ENCODE measurements at regions not wholly inside any gene's neighbourhood (a gene's known extent, or its start where the extent isn't known, plus 50 kb on each side); places are given as distances from the start of the nearest gene placed in this dataset.

DNA sequence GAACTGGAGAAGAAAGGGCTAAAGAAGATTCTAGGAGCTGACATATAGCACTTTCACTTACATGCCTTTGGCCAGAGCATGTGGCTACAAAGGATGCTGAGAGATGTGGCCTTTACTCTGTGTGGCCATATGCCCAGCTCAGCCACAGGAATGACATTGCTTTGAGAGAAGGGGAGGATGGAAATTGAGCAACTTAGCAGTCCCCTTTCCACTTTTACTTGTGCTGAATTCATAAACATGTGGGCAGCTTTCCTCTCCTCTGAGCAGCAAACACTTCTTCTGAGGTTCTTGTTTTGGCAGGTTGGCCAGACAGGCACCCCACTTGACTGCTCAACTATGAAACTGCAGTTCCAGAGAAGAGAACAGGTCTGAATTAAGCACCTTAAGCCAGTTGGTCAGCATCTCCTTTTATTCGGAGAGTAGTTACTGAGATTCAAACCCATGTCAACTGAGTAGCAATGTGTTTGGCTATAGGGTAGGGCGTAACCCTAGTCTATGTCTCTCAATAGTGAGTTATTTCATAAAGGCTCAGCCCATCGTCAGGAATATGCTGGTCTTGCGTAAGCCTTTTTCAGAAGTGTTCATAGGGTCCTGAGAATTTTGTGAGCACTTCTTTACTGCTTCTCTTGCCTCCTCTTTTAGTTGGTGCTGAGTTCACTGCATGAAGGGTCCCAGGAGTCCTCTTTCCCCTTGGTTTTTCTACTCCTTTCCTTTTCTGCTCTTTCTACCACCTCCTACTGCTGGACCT, 134.5 kb downstream of the PALM2AKAP2 start:
- Histone ChIP-seq H3K9ac (ENCODE audit: low read length) (peak overlapping the region; percentile 53), H3K27me3 (replicated peaks; ENCODE audit: control insufficient read depth, insufficient read depth, low read length) (no peaks in the 10 kb centered on the region), H3K4me3 (ENCODE audit: low read length) (peak overlapping the region; percentile 36), H3K4me1 (ENCODE audit: control insufficient read depth, insufficient read depth, low read length) (peaks cover 50% of the 10 kb centered on the region), H3K36me3 (ENCODE audit: control insufficient read depth, insufficient read depth, low read length, severe bottlenecking) (peaks cover 18% of the 10 kb centered on the region), H3K9me3 (ENCODE audit: control insufficient read depth, low read length) (no peaks in the 10 kb centered on the region)
- peak; percentile 88 for DNase-seq (ENCODE audit: low read depth)

DNA sequence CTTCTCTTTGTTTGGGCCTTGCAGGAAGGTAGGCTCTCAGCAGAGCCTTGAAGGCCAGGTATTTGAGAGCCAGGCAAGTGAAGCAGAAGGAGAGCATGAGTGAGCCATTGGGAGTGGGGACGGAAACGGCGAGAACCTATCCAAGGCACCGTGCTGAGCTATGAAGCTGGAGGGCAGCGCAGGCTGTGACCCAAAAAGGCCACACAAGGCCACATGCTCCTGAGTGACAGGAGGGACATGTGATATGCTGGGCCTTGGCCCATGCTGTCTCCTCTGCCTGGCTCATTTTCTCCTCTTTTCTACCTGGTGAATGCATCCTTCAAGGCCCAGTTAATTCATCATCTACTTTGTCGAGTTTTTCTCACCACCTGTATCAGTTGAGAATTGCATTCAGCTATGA, 136.3 kb downstream of the PALM2AKAP2 start:
- no peak overlapping the region for H3K4me3 ChIP-seq (ENCODE audit: low read length)

DNA sequence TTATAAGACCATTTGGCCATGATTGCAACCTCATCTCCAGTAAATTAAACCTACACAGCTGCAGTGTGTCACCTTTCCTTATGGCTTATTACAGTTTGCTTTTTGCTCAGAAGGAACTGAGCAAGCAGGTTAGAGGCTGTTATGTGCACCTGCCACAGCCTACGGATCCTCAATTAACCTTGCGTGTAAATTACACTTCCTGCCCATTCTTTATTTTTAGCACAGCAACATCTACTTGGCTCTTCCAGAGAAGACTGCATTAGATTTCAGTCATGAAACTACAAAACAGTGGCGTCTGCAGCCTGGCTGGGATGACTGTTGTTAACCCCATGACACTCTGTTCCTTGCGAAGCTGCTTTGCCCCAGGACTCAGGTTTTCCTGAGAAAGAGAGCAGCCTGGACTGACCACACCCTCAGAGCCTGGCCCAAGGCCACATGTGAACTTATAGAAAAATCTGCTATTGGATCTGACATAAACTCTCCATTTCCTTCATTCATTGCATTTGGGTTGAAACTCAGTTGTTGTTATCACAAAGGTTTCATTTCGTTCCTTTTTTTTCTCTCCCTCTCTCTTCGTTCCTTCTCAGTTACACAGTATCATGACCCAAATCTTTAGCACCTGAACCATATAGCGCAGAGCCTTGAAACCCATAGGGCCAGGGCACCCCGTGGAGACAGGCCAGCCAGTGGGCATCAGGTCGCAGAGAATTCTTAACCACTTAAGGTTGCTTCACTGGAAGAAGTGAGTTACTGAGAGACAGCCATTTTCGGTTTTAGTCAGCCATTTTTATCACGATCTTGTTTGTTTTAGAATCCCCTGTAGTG, 138.6 kb downstream of the PALM2AKAP2 start:
- H3K27me3 ChIP-seq (replicated peaks; ENCODE audit: control insufficient read depth, insufficient read depth, low read length) = no peaks in the 10 kb centered on the region
- no peak for DNase-seq (ENCODE audit: low read depth)

More for the DNA sequence above, 136.3 kb downstream of the PALM2AKAP2 start:
- H3K9ac ChIP-seq (ENCODE audit: low read length) = no peak overlapping the region
- no peak for DNase-seq (ENCODE audit: low read depth)
- H3K4me1 ChIP-seq (ENCODE audit: control insufficient read depth, insufficient read depth, low read length) = peaks cover 40% of the 10 kb centered on the region
- H3K27me3 ChIP-seq (replicated peaks; ENCODE audit: control insufficient read depth, insufficient read depth, low read length) = no peaks in the 10 kb centered on the region
- H3K9me3 ChIP-seq (ENCODE audit: control insufficient read depth, low read length) = no peaks in the 10 kb centered on the region
- H3K36me3 ChIP-seq (ENCODE audit: control insufficient read depth, insufficient read depth, low read length, severe bottlenecking) = peaks cover 22% of the 10 kb centered on the region

DNA sequence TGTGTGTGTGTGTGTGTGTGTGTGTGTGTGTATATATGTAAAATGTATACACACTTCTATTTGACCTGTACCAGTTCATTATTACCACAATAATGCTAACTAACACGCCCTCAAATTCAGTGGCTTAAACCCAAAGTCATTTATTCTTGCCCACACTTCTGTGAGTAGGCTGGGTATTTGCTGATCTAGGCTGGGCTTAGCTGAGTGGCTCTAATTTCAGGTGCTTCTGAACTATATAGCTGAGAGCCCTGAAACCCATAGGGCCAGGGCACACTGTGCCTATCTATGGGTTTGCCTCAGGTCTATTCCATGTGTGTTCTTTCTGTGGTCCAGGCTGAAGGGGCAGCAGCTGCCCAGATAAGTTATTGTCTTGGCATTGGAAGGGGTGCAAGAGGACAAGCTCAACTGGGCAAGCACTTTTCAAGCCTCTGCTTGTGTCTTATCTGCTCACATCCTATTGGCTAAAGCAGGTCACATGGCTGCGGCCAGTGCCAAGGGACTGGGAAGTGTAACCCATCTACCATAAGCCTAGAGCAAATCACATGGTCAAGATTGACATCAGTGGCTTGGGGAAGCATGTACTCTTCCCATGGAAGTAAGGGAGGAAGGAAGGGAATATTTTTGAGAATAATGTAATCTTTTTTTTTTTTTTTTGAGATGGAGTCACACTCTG, 139.9 kb downstream of the PALM2AKAP2 start:
- H3K9ac ChIP-seq (ENCODE audit: low read length) = no peak overlapping the region
- peaks cover 13% of the 10 kb centered on the region for H3K4me1 ChIP-seq (ENCODE audit: control insufficient read depth, insufficient read depth, low read length)
- no peak overlapping the region for H3K4me3 ChIP-seq (ENCODE audit: low read length)
- H3K9me3 ChIP-seq (ENCODE audit: control insufficient read depth, low read length) = no peaks in the 10 kb centered on the region
- H3K27me3 ChIP-seq (replicated peaks; ENCODE audit: control insufficient read depth, insufficient read depth, low read length) = no peaks in the 10 kb centered on the region
- peaks cover 47% of the 10 kb centered on the region for H3K36me3 ChIP-seq (ENCODE audit: control insufficient read depth, insufficient read depth, low read length, severe bottlenecking)
- no peak for DNase-seq (ENCODE audit: low read depth)

More for the DNA sequence above, 138.6 kb downstream of the PALM2AKAP2 start:
- Histone ChIP-seq H3K4me1 (ENCODE audit: control insufficient read depth, insufficient read depth, low read length) (peaks cover 24% of the 10 kb centered on the region), H3K36me3 (ENCODE audit: control insufficient read depth, insufficient read depth, low read length, severe bottlenecking) (peaks cover 34% of the 10 kb centered on the region), H3K9me3 (ENCODE audit: control insufficient read depth, low read length) (no peaks in the 10 kb centered on the region), H3K9ac (ENCODE audit: low read length) (no peak overlapping the region), H3K4me3 (ENCODE audit: low read length) (no peak overlapping the region)

DNA sequence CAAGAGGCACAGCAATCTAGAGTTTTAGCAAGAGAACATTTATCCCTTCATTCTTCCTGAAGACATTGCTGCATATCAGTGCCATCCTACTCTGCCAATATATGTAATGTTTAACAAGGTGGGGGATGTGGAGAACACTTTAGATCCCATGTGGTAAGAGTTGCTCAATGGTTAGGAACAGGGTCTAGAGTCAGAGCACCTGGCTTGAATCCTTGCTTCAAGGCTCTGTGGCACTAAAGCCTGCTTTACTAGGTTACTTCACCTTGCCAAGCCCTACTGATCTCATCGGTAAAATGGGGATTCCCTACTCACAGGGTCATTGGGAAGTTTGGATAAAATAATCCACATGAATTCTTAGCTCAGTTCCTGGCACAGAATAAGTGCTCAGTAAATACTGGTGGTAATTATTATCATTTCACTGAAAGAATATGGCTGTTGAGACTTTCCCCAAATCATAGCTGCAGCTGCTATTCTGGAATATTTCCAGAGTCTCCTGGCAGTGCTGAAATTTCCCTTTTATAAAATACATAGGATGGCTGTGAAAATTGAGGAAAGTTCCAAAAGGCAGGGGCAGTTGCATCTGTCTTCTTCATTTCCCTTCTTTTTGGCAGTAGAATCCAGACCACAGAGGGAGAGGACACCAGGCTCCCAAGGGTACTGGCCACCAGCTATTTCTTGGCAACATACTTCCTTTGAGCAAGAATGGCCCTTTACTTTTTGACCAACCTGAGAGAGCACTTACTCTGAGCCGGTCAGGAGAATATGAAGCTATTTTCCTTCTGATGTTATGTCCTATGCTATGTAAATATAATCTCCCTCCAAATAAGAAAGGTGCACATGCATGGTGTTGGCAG, 142.8 kb downstream of the PALM2AKAP2 start:
- H3K27me3 ChIP-seq (replicated peaks; ENCODE audit: control insufficient read depth, insufficient read depth, low read length) = no peaks in the 10 kb centered on the region
- H3K9me3 ChIP-seq (ENCODE audit: control insufficient read depth, low read length) = no peaks in the 10 kb centered on the region
- peaks cover 6% of the 10 kb centered on the region for H3K4me1 ChIP-seq (ENCODE audit: control insufficient read depth, insufficient read depth, low read length)
- H3K36me3 ChIP-seq (ENCODE audit: control insufficient read depth, insufficient read depth, low read length, severe bottlenecking) = peaks cover 69% of the 10 kb centered on the region
- no peak overlapping the region for H3K4me3 ChIP-seq (ENCODE audit: low read length)
- H3K9ac ChIP-seq (ENCODE audit: low read length) = no peak overlapping the region
- DNase-seq (ENCODE audit: low read depth) = no peak

DNA sequence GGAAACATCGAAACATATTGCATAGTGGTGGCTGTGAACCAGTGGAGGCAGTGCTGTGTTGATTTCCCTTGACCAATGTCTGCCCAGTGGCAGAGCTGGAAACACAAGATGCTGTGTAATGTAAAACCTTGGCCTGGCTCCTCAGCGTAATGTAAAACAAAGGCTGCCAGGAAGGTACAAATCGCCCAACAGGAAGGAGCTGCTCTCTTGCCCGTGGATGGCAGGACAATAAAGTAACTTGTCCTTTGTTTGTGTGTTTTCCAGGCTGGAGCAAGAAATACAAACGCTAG, 143.4 kb downstream of the PALM2AKAP2 start:
- Histone ChIP-seq H3K36me3 (ENCODE audit: control insufficient read depth, insufficient read depth, low read length, severe bottlenecking) (peaks cover 73% of the 10 kb centered on the region), H3K9ac (ENCODE audit: low read length) (no peak overlapping the region), H3K9me3 (ENCODE audit: control insufficient read depth, low read length) (no peaks in the 10 kb centered on the region), H3K27me3 (replicated peaks; ENCODE audit: control insufficient read depth, insufficient read depth, low read length) (no peaks in the 10 kb centered on the region), H3K4me3 (ENCODE audit: low read length) (no peak overlapping the region), H3K4me1 (ENCODE audit: control insufficient read depth, insufficient read depth, low read length) (peaks cover 6% of the 10 kb centered on the region)
- no peak for DNase-seq (ENCODE audit: low read depth)

DNA sequence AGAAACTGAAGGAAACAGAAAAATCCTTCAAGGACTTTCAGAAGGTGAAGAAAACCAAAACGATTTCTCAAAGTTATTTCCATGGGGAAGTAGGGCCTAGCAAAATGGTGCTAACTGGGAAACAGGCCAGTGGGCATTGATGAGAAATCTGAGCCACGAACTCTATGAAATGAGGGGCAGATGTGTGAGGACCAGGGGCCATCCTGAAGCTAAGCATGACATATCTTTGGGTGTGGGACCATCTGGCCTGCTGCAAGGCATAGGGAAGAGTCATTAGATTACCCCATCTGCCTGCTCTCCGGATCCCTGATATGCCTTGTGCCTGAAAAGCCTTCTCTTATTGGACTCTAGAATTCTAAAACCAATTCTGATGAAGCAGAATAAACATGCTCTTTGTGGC, 143.8 kb downstream of the PALM2AKAP2 start:
- no peak for DNase-seq (ENCODE audit: low read depth)
- no peak overlapping the region for H3K9ac ChIP-seq (ENCODE audit: low read length)
- peaks cover 73% of the 10 kb centered on the region for H3K36me3 ChIP-seq (ENCODE audit: control insufficient read depth, insufficient read depth, low read length, severe bottlenecking)
- peaks cover 6% of the 10 kb centered on the region for H3K4me1 ChIP-seq (ENCODE audit: control insufficient read depth, insufficient read depth, low read length)
- H3K4me3 ChIP-seq (ENCODE audit: low read length) = no peak overlapping the region
- no peaks in the 10 kb centered on the region for H3K27me3 ChIP-seq (replicated peaks; ENCODE audit: control insufficient read depth, insufficient read depth, low read length)
- no peaks in the 10 kb centered on the region for H3K9me3 ChIP-seq (ENCODE audit: control insufficient read depth, low read length)

DNA sequence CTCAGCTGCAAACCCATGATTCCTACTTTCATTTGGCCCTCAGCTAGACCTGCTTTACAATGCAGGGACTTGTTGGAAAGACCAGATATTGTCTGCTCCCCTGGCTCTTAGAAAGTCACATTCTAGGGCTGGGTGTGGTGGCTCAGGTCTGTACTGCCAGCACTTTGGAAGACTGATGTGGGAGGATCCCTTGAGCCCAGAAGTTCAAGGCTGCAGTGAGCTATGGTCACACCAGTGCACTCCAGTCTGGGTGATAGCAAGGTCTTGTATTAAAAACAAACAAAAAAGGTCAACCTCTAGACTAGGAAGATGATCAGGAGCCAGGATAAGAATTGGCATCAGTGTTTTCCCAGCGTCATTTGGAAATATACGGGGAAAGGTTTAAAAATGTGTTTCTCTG, 145.8 kb downstream of the PALM2AKAP2 start:
- Histone ChIP-seq H3K36me3 (ENCODE audit: control insufficient read depth, insufficient read depth, low read length, severe bottlenecking) (peaks cover 82% of the 10 kb centered on the region), H3K9ac (ENCODE audit: low read length) (no peak overlapping the region), H3K4me1 (ENCODE audit: control insufficient read depth, insufficient read depth, low read length) (peaks cover 6% of the 10 kb centered on the region), H3K27me3 (replicated peaks; ENCODE audit: control insufficient read depth, insufficient read depth, low read length) (no peaks in the 10 kb centered on the region), H3K9me3 (ENCODE audit: control insufficient read depth, low read length) (no peaks in the 10 kb centered on the region), H3K4me3 (ENCODE audit: low read length) (no peak overlapping the region)
- no peak for DNase-seq (ENCODE audit: low read depth)

DNA sequence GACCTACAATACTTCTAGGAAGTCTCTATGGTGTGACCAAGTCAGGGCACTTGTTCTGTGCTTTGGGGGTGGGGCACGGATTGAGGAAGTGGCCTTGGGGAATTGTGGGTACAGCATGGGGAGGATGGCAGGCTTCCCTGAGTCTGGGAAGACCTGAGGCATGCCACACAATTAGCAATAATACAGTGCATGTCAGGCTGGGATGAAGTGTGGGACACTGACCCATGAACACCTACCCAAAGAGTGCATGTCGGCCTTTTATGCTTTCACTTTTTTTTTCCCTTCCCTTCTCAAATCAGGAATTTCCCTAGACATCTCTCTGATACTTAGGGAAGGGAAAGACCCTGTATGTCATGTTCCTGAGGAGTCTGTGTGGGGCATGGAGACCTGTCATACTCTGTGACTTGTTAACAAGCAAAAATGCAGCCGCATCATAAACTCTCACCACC, 146.4 kb downstream of the PALM2AKAP2 start:
- no peaks in the 10 kb centered on the region for H3K27me3 ChIP-seq (replicated peaks; ENCODE audit: control insufficient read depth, insufficient read depth, low read length)
- H3K9me3 ChIP-seq (ENCODE audit: control insufficient read depth, low read length) = no peaks in the 10 kb centered on the region
- DNase-seq (ENCODE audit: low read depth) = no peak
- H3K9ac ChIP-seq (ENCODE audit: low read length) = no peak overlapping the region
- H3K4me1 ChIP-seq (ENCODE audit: control insufficient read depth, insufficient read depth, low read length) = peaks cover 6% of the 10 kb centered on the region
- peaks cover 83% of the 10 kb centered on the region for H3K36me3 ChIP-seq (ENCODE audit: control insufficient read depth, insufficient read depth, low read length, severe bottlenecking)
- H3K4me3 ChIP-seq (ENCODE audit: low read length) = no peak overlapping the region

DNA sequence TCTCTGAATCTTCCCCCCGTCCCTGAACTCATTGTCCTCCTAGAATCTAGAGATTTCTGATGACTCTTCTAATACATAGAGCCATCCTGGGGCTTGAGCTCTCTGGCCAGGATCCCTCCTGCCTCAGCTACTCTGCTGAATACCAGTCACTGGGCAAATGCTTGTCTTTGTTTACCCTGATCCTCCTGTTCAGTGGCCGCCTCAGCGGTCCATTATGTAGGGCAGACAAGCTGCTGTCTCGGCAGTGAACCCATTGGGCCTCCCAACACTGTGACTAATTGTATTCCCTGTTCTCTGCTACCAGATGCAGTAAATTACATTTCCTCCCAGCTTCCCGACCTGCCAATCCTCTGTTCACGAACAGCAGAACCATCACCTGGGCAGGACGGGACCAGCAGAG, 151.6 kb downstream of the PALM2AKAP2 start:
- Histone ChIP-seq H3K4me3 (ENCODE audit: low read length) (no peak overlapping the region), H3K36me3 (ENCODE audit: control insufficient read depth, insufficient read depth, low read length, severe bottlenecking) (peaks cover 91% of the 10 kb centered on the region), H3K4me1 (ENCODE audit: control insufficient read depth, insufficient read depth, low read length) (no peaks in the 10 kb centered on the region), H3K9ac (ENCODE audit: low read length) (no peak overlapping the region), H3K27me3 (replicated peaks; ENCODE audit: control insufficient read depth, insufficient read depth, low read length) (no peaks in the 10 kb centered on the region), H3K9me3 (ENCODE audit: control insufficient read depth, low read length) (no peaks in the 10 kb centered on the region)
- DNase-seq (ENCODE audit: low read depth) = no peak
